Lower leg skin (tissue), 4 donors: ENCODE measurements at regions not wholly inside any gene's neighbourhood (a gene's known extent, or its start where the extent isn't known, plus 50 kb on each side); places are given as distances from the start of the nearest gene placed in this dataset.

Experiments used
- DNase-seq, 2 donors: peaks; one replicate each; pipeline ENCODE4 v3.0.0-alpha.2; 2019; ENCODE audit warnings: low spot score in 2 of 2
- H3K4me3 ChIP-seq: fragments of 200-600 bp; sonication (generic); 2 replicates; pipeline ENCODE4 v1.5.1; 2017; ENCODE audit warnings: mild to moderate bottlenecking, low read depth; ENCODE audit not compliant: poor library complexity, severe bottlenecking
- CTCF ChIP-seq, 3 donors: fragments of 450-650 bp; IDR thresholded peaks; one replicate each; pipeline ENCODE4 v1.5.1; 2016; ENCODE audit warnings: antibody characterized with exemption in 3 of 3, mild to moderate bottlenecking in 3 of 3, moderate library complexity in 2 of 3
- POLR2A ChIP-seq, 2 donors: fragments of 450-650 bp; IDR thresholded peaks; one replicate each; pipeline ENCODE4 v1.6.1; 2016 to 2017; ENCODE audit warnings: antibody characterized with exemption in 2 of 2, mild to moderate bottlenecking in 1 of 2, moderate library complexity in 1 of 2
- whole genome bisulfite sequencing, 2 donors: methylation state at CpG; one replicate each; pipeline ENCODE4 v1.1.5; 2018; 5-methylcytosine and 5-hydroxymethylcytosine counted together
- intact Hi-C: fragments of 100-400 bp; cut with DNase I; formaldehyde crosslinking; loops from one replicate; pipeline ENCODE4 v1.15.0; 2023; ENCODE audit warnings: low total_unique reads

- WGBS, 2 donors: 58 to 78% methylated on average over 4 of the region's 4 CpGs
- no peak for DNase-seq
Measured at GRCh38 chr13:84290386-84290785, 408.1 kb upstream of the SLITRK1 start.

GRCh38 chr13:84279166-84279565, 396.9 kb upstream of the SLITRK1 start:
- 45 to 50% methylated on average over 2 of the region's 2 CpGs for WGBS, 2 donors

More at GRCh38 chr13:84290386-84290785, 408.1 kb upstream of the SLITRK1 start:
- intact Hi-C loops: no loop called here
- no peak overlapping the region for H3K4me3 ChIP-seq
- TF ChIP-seq POLR2A (IDR thresholded peaks at IDR 0.05) (no peak), CTCF (IDR thresholded peaks at IDR 0.05) (no peak)

GRCh38 chr13:84272877-84273562, 390.7 kb upstream of the SLITRK1 start:
- intact Hi-C loops: no loop called here
- no peak overlapping the region for H3K4me3 ChIP-seq
- WGBS, 2 donors: 80 to 81% methylated on average over 6 of the region's 6 CpGs
- TF ChIP-seq POLR2A (IDR thresholded peaks at IDR 0.05) (no peak), CTCF (IDR thresholded peaks at IDR 0.05) (no peak)
- DNase-seq: no peak

More at GRCh38 chr13:84279166-84279565, 396.9 kb upstream of the SLITRK1 start:
- TF ChIP-seq CTCF (IDR thresholded peaks at IDR 0.05) (no peak), POLR2A (IDR thresholded peaks at IDR 0.05) (no peak)
- H3K4me3 ChIP-seq: no peak overlapping the region
- no peak for DNase-seq
- intact Hi-C loops: no loop called here

- no peak for DNase-seq
- WGBS, 2 donors: 59 to 64% methylated on average over 6 of the region's 6 CpGs
- TF ChIP-seq POLR2A (IDR thresholded peaks at IDR 0.05) (no peak), CTCF (IDR thresholded peaks at IDR 0.05) (no peak)
- intact Hi-C loops: no loop called here
- no peak overlapping the region for H3K4me3 ChIP-seq
Measured at GRCh38 chr13:84265257-84265764, 383.0 kb upstream of the SLITRK1 start.

- no peak overlapping the region for H3K4me3 ChIP-seq
- DNase-seq: no peak
- intact Hi-C loops: no loop called here
- WGBS, 2 donors: 70 to 75% methylated on average over 9 of the region's 9 CpGs
- TF ChIP-seq POLR2A (IDR thresholded peaks at IDR 0.05): no peak
- TF ChIP-seq CTCF (IDR thresholded peaks at IDR 0.05): no peak
Measured at GRCh38 chr13:84263354-84264069, 381.2 kb upstream of the SLITRK1 start.
